IMR-90 (cell line): ENCODE measurements at regions not wholly inside any gene's neighbourhood (a gene's known extent, or its start where the extent isn't known, plus 50 kb on each side); places are given as distances from the start of the nearest gene placed in this dataset.

ENCODE experiments used
- BHLHE40 ChIP-seq: fragments of 150-350 bp; IDR thresholded peaks from 2 replicates; pipeline ENCODE4 v1.6.1; 2016; ENCODE audit warnings: mild to moderate bottlenecking, low read depth, low read length
- MAFK ChIP-seq: IDR thresholded peaks from 2 replicates; pipeline ENCODE4 v1.6.1; 2012; ENCODE audit warnings: low read depth, low read length, improper control_type of control experiment
- MXI1 ChIP-seq: IDR thresholded peaks from 2 replicates; pipeline ENCODE4 v1.6.1; 2012; ENCODE audit warnings: low read depth, mild to moderate bottlenecking, low read length, moderate library complexity, borderline replicate concordance
- NFE2L2 ChIP-seq: fragments of 150-350 bp; IDR thresholded peaks from 2 replicates; pipeline ENCODE4 v1.6.1; 2016; ENCODE audit warnings: low read depth, mild to moderate bottlenecking, low read length
- POLR2A ChIP-seq: IDR thresholded peaks from 2 replicates; pipeline ENCODE4 v1.6.1; 2012; ENCODE audit warnings: mild to moderate bottlenecking, low read depth, low read length
- RAD21 ChIP-seq: IDR thresholded peaks from 2 replicates; pipeline ENCODE4 v1.6.1; 2012; ENCODE audit warnings: low read length, improper control_type of control experiment
- RCOR1 ChIP-seq: IDR thresholded peaks from 2 replicates; pipeline ENCODE4 v1.6.1; 2012; ENCODE audit warnings: mild to moderate bottlenecking, low read length, improper control_type of control experiment; ENCODE audit not compliant: insufficient replicate concordance
- RFX5 ChIP-seq: IDR thresholded peaks from 2 replicates; pipeline ENCODE4 v1.8.0; 2012; ENCODE audit warnings: low read depth, mild to moderate bottlenecking, low read length, moderate library complexity
- TF ChIP-seq, protein P1 (sequence below): conservative IDR thresholded peaks from 2 replicates; pipeline ENCODE4 v1.5.1; 2012; ENCODE audit warnings: mild to moderate bottlenecking, low read depth, low read length, improper control_type of control experiment

DNA sequence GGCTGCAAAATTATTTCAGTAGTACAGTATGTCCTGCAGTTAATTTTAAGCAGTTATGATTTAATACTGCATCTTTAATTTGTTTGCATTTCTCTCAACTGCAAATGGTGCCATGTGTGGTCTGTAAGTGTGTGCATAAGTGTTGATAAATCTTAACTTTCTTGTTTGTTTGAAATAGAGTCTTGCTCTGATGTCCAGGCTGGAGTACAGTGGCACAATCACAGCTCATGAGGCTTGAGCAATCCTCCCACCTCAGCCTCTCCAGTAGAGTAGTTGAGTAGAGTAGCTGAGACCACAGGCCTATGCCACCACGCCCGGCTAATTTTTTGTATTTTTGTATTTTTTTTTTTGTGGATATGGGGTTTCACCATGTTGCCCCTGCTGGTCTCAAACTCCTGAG, 322.5 kb upstream of the NR3C2 start:
- TF ChIP-seq, protein P1, sequence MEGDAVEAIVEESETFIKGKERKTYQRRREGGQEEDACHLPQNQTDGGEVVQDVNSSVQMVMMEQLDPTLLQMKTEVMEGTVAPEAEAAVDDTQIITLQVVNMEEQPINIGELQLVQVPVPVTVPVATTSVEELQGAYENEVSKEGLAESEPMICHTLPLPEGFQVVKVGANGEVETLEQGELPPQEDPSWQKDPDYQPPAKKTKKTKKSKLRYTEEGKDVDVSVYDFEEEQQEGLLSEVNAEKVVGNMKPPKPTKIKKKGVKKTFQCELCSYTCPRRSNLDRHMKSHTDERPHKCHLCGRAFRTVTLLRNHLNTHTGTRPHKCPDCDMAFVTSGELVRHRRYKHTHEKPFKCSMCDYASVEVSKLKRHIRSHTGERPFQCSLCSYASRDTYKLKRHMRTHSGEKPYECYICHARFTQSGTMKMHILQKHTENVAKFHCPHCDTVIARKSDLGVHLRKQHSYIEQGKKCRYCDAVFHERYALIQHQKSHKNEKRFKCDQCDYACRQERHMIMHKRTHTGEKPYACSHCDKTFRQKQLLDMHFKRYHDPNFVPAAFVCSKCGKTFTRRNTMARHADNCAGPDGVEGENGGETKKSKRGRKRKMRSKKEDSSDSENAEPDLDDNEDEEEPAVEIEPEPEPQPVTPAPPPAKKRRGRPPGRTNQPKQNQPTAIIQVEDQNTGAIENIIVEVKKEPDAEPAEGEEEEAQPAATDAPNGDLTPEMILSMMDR: no peak
- TF ChIP-seq POLR2A (no peak), RAD21 (no peak), RFX5 (no peak), NFE2L2 (no peak), RCOR1 (no peak), MAFK (no peak), BHLHE40 (no peak), MXI1 (no peak)
